ENCODE measurements at regions not wholly inside any gene's neighbourhood (a gene's known extent, or its start where the extent isn't known, plus 50 kb on each side); places are given as distances from the start of the nearest gene placed in this dataset.

- TF ChIP-seq, protein P1, sequence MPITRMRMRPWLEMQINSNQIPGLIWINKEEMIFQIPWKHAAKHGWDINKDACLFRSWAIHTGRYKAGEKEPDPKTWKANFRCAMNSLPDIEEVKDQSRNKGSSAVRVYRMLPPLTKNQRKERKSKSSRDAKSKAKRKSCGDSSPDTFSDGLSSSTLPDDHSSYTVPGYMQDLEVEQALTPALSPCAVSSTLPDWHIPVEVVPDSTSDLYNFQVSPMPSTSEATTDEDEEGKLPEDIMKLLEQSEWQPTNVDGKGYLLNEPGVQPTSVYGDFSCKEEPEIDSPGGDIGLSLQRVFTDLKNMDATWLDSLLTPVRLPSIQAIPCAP (CRISPR knock-in tag; IDR thresholded peaks at IDR 0.05), result no peak
- TF ChIP-seq HMGXB4 (CRISPR knock-in tag; IDR thresholded peaks at IDR 0.05), result no peak
- no peak for TF ChIP-seq ATF1 (CRISPR knock-in tag; IDR thresholded peaks at IDR 0.05)
- TF ChIP-seq USF1 (CRISPR knock-in tag; IDR thresholded peaks at IDR 0.05), result no peak
- TF ChIP-seq, protein P2, sequence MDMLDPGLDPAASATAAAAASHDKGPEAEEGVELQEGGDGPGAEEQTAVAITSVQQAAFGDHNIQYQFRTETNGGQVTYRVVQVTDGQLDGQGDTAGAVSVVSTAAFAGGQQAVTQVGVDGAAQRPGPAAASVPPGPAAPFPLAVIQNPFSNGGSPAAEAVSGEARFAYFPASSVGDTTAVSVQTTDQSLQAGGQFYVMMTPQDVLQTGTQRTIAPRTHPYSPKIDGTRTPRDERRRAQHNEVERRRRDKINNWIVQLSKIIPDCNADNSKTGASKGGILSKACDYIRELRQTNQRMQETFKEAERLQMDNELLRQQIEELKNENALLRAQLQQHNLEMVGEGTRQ (CRISPR knock-in tag; IDR thresholded peaks at IDR 0.05), result no peak
- TF ChIP-seq, protein P3, sequence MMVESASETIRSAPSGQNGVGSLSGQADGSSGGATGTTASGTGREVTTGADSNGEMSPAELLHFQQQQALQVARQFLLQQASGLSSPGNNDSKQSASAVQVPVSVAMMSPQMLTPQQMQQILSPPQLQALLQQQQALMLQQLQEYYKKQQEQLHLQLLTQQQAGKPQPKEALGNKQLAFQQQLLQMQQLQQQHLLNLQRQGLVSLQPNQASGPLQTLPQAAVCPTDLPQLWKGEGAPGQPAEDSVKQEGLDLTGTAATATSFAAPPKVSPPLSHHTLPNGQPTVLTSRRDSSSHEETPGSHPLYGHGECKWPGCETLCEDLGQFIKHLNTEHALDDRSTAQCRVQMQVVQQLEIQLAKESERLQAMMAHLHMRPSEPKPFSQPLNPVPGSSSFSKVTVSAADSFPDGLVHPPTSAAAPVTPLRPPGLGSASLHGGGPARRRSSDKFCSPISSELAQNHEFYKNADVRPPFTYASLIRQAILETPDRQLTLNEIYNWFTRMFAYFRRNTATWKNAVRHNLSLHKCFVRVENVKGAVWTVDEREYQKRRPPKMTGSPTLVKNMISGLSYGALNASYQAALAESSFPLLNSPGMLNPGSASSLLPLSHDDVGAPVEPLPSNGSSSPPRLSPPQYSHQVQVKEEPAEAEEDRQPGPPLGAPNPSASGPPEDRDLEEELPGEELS (CRISPR knock-in tag; IDR thresholded peaks at IDR 0.05), result no peak
These were observed 291.5 kb downstream of the SOX11 start (continued) for GRCh38 chr2:5983511-5984272.

DNA sequence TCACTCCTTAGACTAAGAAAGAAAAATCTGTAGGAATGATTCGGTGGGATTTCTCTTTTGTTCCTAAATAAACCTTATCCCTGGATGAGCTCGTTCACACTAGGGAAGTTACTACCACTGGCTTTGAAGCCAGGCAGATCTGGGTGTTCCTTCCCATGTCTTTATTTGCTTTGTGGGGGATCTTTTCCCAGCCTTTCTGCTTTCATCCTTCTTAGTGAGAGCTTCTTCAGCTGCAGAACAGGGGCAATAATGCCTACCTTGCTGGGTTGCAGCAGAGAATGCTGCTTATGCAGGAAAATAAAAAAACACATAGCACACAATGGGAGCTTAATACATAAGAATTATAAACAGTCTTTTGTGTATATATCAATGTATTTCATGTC lies 292.1 kb downstream of the SOX11 start:
- no peak overlapping the region for H3K27ac Mint-ChIP-seq
- TF ChIP-seq SP1 (CRISPR knock-in tag; conservative IDR thresholded peaks at IDR 0.05) (no peak), OVOL2 (CRISPR knock-in tag; IDR thresholded peaks at IDR 0.05; ENCODE audit: borderline replicate concordance) (no peak), CREM (CRISPR knock-in tag; IDR thresholded peaks at IDR 0.05) (no peak), TEAD4 (CRISPR knock-in tag; IDR thresholded peaks at IDR 0.05) (no peak), RORB (CRISPR knock-in tag; IDR thresholded peaks at IDR 0.05) (no peak), MYBL2 (CRISPR knock-in tag; IDR thresholded peaks at IDR 0.05) (no peak), ZNF671 (CRISPR knock-in tag; IDR thresholded peaks at IDR 0.05) (no peak), ZNF416 (CRISPR knock-in tag; IDR thresholded peaks at IDR 0.05) (no peak), RELA (CRISPR knock-in tag; IDR thresholded peaks at IDR 0.05; ENCODE audit: borderline replicate concordance) (no peak), ZBTB21 (CRISPR knock-in tag; IDR thresholded peaks at IDR 0.05; ENCODE audit: borderline replicate concordance) (no peak), CREB1 (CRISPR knock-in tag; IDR thresholded peaks at IDR 0.05) (no peak)
- TF ChIP-seq, protein P3 (CRISPR knock-in tag; IDR thresholded peaks at IDR 0.05), result no peak
- TF ChIP-seq, protein P4, sequence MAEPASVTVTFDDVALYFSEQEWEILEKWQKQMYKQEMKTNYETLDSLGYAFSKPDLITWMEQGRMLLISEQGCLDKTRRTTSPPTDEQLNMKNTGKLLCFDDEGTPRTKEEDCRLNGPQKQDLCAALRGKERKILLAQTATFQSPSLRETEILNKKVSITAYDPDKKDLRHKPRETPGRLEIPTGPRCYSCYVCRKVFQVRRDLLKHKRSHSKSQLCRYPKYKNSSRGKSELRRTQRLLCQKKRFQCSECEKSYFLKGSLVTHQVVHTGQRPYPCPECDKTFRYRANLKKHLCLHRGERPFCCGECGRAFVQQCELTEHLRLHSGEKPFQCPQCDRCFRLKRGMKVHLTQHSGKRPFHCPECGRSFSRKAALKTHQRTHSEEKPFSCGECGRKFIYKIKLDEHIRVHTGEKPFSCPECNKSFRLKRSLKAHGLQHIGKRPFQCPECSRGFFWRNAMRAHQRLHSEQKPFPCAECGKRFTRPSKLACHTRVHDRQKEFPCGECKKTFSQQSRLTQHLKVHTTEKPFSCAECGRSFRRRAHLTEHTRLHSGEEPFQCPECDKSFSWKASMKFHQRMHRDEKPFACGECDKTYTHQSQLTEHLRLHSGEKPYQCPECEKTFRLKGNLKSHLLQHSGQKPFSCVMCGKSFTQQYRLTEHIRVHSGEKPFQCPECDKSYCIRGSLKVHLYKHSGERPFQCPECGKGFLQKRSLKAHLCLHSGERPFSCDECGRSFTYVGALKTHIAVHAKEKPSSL (CRISPR knock-in tag; conservative IDR thresholded peaks at IDR 0.05), result no peak
- TF ChIP-seq, protein P5, sequence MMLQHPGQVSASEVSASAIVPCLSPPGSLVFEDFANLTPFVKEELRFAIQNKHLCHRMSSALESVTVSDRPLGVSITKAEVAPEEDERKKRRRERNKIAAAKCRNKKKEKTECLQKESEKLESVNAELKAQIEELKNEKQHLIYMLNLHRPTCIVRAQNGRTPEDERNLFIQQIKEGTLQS (CRISPR knock-in tag; conservative IDR thresholded peaks at IDR 0.05), result no peak
- TF ChIP-seq, protein P6, sequence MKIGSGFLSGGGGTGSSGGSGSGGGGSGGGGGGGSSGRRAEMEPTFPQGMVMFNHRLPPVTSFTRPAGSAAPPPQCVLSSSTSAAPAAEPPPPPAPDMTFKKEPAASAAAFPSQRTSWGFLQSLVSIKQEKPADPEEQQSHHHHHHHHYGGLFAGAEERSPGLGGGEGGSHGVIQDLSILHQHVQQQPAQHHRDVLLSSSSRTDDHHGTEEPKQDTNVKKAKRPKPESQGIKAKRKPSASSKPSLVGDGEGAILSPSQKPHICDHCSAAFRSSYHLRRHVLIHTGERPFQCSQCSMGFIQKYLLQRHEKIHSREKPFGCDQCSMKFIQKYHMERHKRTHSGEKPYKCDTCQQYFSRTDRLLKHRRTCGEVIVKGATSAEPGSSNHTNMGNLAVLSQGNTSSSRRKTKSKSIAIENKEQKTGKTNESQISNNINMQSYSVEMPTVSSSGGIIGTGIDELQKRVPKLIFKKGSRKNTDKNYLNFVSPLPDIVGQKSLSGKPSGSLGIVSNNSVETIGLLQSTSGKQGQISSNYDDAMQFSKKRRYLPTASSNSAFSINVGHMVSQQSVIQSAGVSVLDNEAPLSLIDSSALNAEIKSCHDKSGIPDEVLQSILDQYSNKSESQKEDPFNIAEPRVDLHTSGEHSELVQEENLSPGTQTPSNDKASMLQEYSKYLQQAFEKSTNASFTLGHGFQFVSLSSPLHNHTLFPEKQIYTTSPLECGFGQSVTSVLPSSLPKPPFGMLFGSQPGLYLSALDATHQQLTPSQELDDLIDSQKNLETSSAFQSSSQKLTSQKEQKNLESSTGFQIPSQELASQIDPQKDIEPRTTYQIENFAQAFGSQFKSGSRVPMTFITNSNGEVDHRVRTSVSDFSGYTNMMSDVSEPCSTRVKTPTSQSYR (CRISPR knock-in tag; IDR thresholded peaks at IDR 0.05), result no peak
- TF ChIP-seq, protein P7, sequence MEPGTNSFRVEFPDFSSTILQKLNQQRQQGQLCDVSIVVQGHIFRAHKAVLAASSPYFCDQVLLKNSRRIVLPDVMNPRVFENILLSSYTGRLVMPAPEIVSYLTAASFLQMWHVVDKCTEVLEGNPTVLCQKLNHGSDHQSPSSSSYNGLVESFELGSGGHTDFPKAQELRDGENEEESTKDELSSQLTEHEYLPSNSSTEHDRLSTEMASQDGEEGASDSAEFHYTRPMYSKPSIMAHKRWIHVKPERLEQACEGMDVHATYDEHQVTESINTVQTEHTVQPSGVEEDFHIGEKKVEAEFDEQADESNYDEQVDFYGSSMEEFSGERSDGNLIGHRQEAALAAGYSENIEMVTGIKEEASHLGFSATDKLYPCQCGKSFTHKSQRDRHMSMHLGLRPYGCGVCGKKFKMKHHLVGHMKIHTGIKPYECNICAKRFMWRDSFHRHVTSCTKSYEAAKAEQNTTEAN (CRISPR knock-in tag; IDR thresholded peaks at IDR 0.05), result no peak

More for the DNA sequence above, 292.1 kb downstream of the SOX11 start:
- peaks cover 44% of the 10 kb centered on the region for H3K9me3 Mint-ChIP-seq
- ChIA-PET CTCF (no interaction called here), POLR2A (no interaction called here)
- peaks cover 5% of the 10 kb centered on the region; the same call in 1 of the 2 replicates for H3K27me3 Mint-ChIP-seq (ENCODE audit: low read depth)
- H3K4me3 Mint-ChIP-seq, result no peak overlapping the region
- H3K4me1 Mint-ChIP-seq, result no peaks in the 10 kb centered on the region
- ATAC-seq (no peak), DNase-seq (ENCODE audit: low spot score) (no peak)
- H3K36me3 Mint-ChIP-seq, result peaks cover 62% of the 10 kb centered on the region

Measured in WTC11 (cell line).